CD14-positive monocyte (primary cell): ENCODE measurements at regions not wholly inside any gene's neighbourhood (a gene's known extent, or its start where the extent isn't known, plus 50 kb on each side); places are given as distances from the start of the nearest gene placed in this dataset.

ENCODE experiments used
- DNase-seq, 3 donors: peaks; one replicate each; pipeline ENCODE4 v3.0.0-alpha.2; 2011 to 2022
- H2AFZ ChIP-seq: 2 replicates; pipeline ENCODE4 v1.6.0; 2012; ENCODE audit warnings: mild to moderate bottlenecking, low read depth, low read length, inconsistent platforms; ENCODE audit not compliant: insufficient read depth, poor library complexity, severe bottlenecking
- H3K27ac ChIP-seq, 2 donors: 1 replicate in 1 of 2; 2 replicates in 1 of 2; pipeline ENCODE4 v1.5.1; 2012 to 2013; ENCODE audit warnings: low read length in 2 of 2, control low read depth in 1 of 2, inconsistent platforms in 1 of 2, low read depth in 1 of 2, mild to moderate bottlenecking in 1 of 2
- H3K27me3 ChIP-seq, 2 donors: one replicate each; pipeline versions ENCODE4 v1.6.0 to v1.6.1; 2011 to 2013; ENCODE audit warnings: low read length in 2 of 2; ENCODE audit not compliant: control insufficient read depth in 2 of 2, insufficient read depth in 2 of 2
- H3K36me3 ChIP-seq, 2 donors: replicated peaks in 1 of 2; 1 replicate in 1 of 2; 2 replicates in 1 of 2; pipeline versions ENCODE4 v1.5.1 to v1.6.1; 2012 to 2013; ENCODE audit warnings: low read length in 2 of 2, control low read depth in 1 of 2, inconsistent platforms in 1 of 2, mild to moderate bottlenecking in 1 of 2; ENCODE audit not compliant: insufficient read depth in 2 of 2, control insufficient read depth in 1 of 2
- H3K4me1 ChIP-seq, 2 donors: 1 replicate in 1 of 2; 2 replicates in 1 of 2; pipeline versions ENCODE4 v1.5.1 to v1.6.1; 2012 to 2013; ENCODE audit warnings: low read length in 2 of 2, control low read depth in 1 of 2, inconsistent platforms in 1 of 2, mild to moderate bottlenecking in 1 of 2, moderate library complexity in 1 of 2; ENCODE audit not compliant: insufficient read depth in 2 of 2, control insufficient read depth in 1 of 2
- H3K4me2 ChIP-seq: replicated peaks from 2 replicates; pipeline ENCODE3; 2012; ENCODE audit warnings: low read length, moderate library complexity, mild to moderate bottlenecking; ENCODE audit not compliant: poor library complexity, severe bottlenecking; ENCODE audit errors: extremely low read depth
- H3K4me3 ChIP-seq, 3 experiments: fragments of 200-600 bp in 1 of 3; sonication (generic) in 1 of 3; replicated peaks in 1 of 3; 1 replicate in 2 of 3; 2 replicates in 1 of 3; pipeline ENCODE4 v1.5.1; 2011 to 2013; ENCODE audit warnings: low read length in 3 of 3, mild to moderate bottlenecking in 3 of 3, control low read depth in 2 of 3, low read depth in 2 of 3, inconsistent platforms in 1 of 3, moderate library complexity in 1 of 3
- H3K79me2 ChIP-seq: 2 replicates; pipeline ENCODE4 v1.6.0; 2012; ENCODE audit warnings: mild to moderate bottlenecking, control low read depth, inconsistent platforms, low read length, moderate library complexity; ENCODE audit not compliant: insufficient read depth
- H3K9ac ChIP-seq: 2 replicates; pipeline ENCODE4 v1.6.0; 2017; ENCODE audit warnings: low read length, mild to moderate bottlenecking; ENCODE audit not compliant: insufficient read depth, poor library complexity, severe bottlenecking
- H3K9me3 ChIP-seq, 2 donors: replicated peaks in 1 of 2; 1 replicate in 1 of 2; 2 replicates in 1 of 2; pipeline versions ENCODE4 v1.5.1 to v1.6.1; 2012 to 2013; ENCODE audit warnings: low read length in 2 of 2, control low read depth in 1 of 2; ENCODE audit not compliant: control insufficient read depth in 1 of 2, insufficient read depth in 1 of 2
- H4K20me1 ChIP-seq: 2 replicates; pipeline ENCODE4 v1.6.0; 2012; ENCODE audit warnings: mild to moderate bottlenecking, low read length, control low read depth, moderate library complexity; ENCODE audit not compliant: insufficient read depth
- H3K27ac Mint-ChIP-seq, 7 donors: one replicate each; pipeline ENCODE4 v1.8.0; 2020; ENCODE audit warnings: mild to moderate bottlenecking in 7 of 7, mixed read lengths in 7 of 7, moderate library complexity in 6 of 7, inconsistent platforms in 2 of 7
- H3K27me3 Mint-ChIP-seq, 3 donors: one replicate each; pipeline ENCODE4 v1.8.0; 2021 to 2022; ENCODE audit warnings: low read depth in 3 of 3, mild to moderate bottlenecking in 3 of 3, mixed read lengths in 3 of 3, moderate library complexity in 3 of 3, inconsistent platforms in 1 of 3
- H3K36me3 Mint-ChIP-seq, 2 donors: one replicate each; pipeline ENCODE4 v1.8.0; 2020; ENCODE audit warnings: mixed read lengths in 2 of 2, inconsistent platforms in 1 of 2, mild to moderate bottlenecking in 1 of 2
- H3K4me1 Mint-ChIP-seq: one replicate; pipeline ENCODE4 v1.8.0; 2020; ENCODE audit warnings: mild to moderate bottlenecking, mixed read lengths
- H3K4me3 Mint-ChIP-seq, 2 donors: one replicate each; pipeline ENCODE4 v1.8.0; 2020; ENCODE audit warnings: mild to moderate bottlenecking in 2 of 2, mixed read lengths in 2 of 2, moderate library complexity in 1 of 2
- H3K9me3 Mint-ChIP-seq, 7 donors: one replicate each; pipeline ENCODE4 v1.8.0; 2020 to 2022; ENCODE audit warnings: mixed read lengths in 7 of 7, mild to moderate bottlenecking in 6 of 7, moderate library complexity in 6 of 7, inconsistent platforms in 2 of 7
- CTCF ChIP-seq: fragments of 200-600 bp; IDR thresholded peaks from one replicate; pipeline ENCODE4 v1.8.0; 2022; ENCODE audit warnings: antibody characterized with exemption, mild to moderate bottlenecking
- WGBS: methylation state at CpG from one replicate; pipeline ENCODE4 v1.1.5; 2013; ENCODE audit warnings: missing lambda C conversion rate; ENCODE audit not compliant: insufficient coverage; 5-methylcytosine and 5-hydroxymethylcytosine counted together
- intact Hi-C, 2 donors: fragments of 100-400 bp; cut with micrococcal nuclease; formaldehyde crosslinking; loops; one replicate each; pipeline versions ENCODE4 v1.15.0 to v1.15.1; 2023

- no peak overlapping the region for H3K4me3 Mint-ChIP-seq
- no peaks in the 10 kb centered on the region for H3K36me3 ChIP-seq
- no peaks in the 10 kb centered on the region for H3K36me3 Mint-ChIP-seq
- H3K9me3 ChIP-seq = no peaks in the 10 kb centered on the region
- H3K9ac ChIP-seq = no peak overlapping the region
- H3K4me3 ChIP-seq = no peak overlapping the region
- DNase-seq = no peak
- H3K27ac ChIP-seq = no peak overlapping the region
- H3K4me1 Mint-ChIP-seq = no peaks in the 10 kb centered on the region
- WGBS = no CpG with 5 or more reads among the region's 1 CpG
- H4K20me1 ChIP-seq = no peaks in the 10 kb centered on the region
- no peaks in the 10 kb centered on the region for H3K4me1 ChIP-seq
- H2AFZ ChIP-seq = no peak overlapping the region
- H3K27me3 ChIP-seq = no peaks in the 10 kb centered on the region
- no peak overlapping the region for H3K4me2 ChIP-seq
- H3K27ac Mint-ChIP-seq = no peak overlapping the region
- H3K9me3 Mint-ChIP-seq = peaks cover 0 to 5% (median 0%) of the 10 kb centered on the region in 7 donors
- no peak for TF ChIP-seq CTCF
- intact Hi-C loops = no loop called here
- H3K27me3 Mint-ChIP-seq = no peaks in the 10 kb centered on the region
- no peaks in the 10 kb centered on the region for H3K79me2 ChIP-seq
These were observed 710.1 kb upstream of the CBLB start for GRCh38 chr3:106578911-106579310.

- no CpG with 5 or more reads among the region's 3 CpGs for WGBS
- Histone ChIP-seq H2AFZ (no peak overlapping the region), H3K4me2 (no peak overlapping the region), H4K20me1 (no peaks in the 10 kb centered on the region), H3K27me3 (no peaks in the 10 kb centered on the region), H3K4me1 (no peaks in the 10 kb centered on the region), H3K36me3 (no peaks in the 10 kb centered on the region), H3K79me2 (no peaks in the 10 kb centered on the region), H3K9me3 (no peaks in the 10 kb centered on the region), H3K4me3 (no peak overlapping the region), H3K9ac (no peak overlapping the region), H3K27ac (no peak overlapping the region)
- DNase-seq = no peak
- no peak overlapping the region for H3K4me3 Mint-ChIP-seq
- peaks cover 0 to 2% (median 0%) of the 10 kb centered on the region in 7 donors for H3K9me3 Mint-ChIP-seq
- H3K27me3 Mint-ChIP-seq = peaks cover 0 to 2% (median 0%) of the 10 kb centered on the region in 3 donors
- H3K4me1 Mint-ChIP-seq = no peaks in the 10 kb centered on the region
- intact Hi-C loops = no loop called here
- no peaks in the 10 kb centered on the region for H3K36me3 Mint-ChIP-seq
- TF ChIP-seq CTCF = no peak
- H3K27ac Mint-ChIP-seq = no peak overlapping the region
These were observed 713.3 kb upstream of the CBLB start for GRCh38 chr3:106582151-106582550.
